Activated CD8-positive, alpha-beta T cell treated with anti-CD3 and anti-CD28 coated beads for 36 hours (primary cell): ENCODE measurements at regions not wholly inside any gene's neighbourhood (a gene's known extent, or its start where the extent isn't known, plus 50 kb on each side); places are given as distances from the start of the nearest gene placed in this dataset.

Experiments
- ATAC-seq: fragments of 200-7000 bp; cut with Tn5 transposase; one replicate; pipeline ENCODE4 v1.10.0; 2021; ENCODE audit warnings: mild to moderate bottlenecking, moderate library complexity
- CTCF ChIA-PET: fragments of 350-600 bp; sonication (Branson Sonifier 250); formaldehyde crosslinking; loops from one replicate; lab custom pipeline; 2021; ENCODE audit warnings: antibody characterized with exemption; lab: Charles Lee
- POLR2A ChIA-PET: fragments of 350-600 bp; sonication (Branson Sonifier 250); formaldehyde crosslinking; loops from one replicate; lab custom pipeline; 2021; ENCODE audit warnings: antibody characterized with exemption; lab: Charles Lee
- DNase-seq: peaks from one replicate; pipeline ENCODE4 v3.0.0-alpha.2; 2020
- H3K27ac Mint-ChIP-seq: one replicate; pipeline ENCODE4 v1.8.0; 2021; ENCODE audit warnings: mild to moderate bottlenecking, mixed read lengths
- H3K27me3 Mint-ChIP-seq: one replicate; pipeline ENCODE4 v1.8.0; 2021; ENCODE audit warnings: mixed read lengths
- H3K36me3 Mint-ChIP-seq: one replicate; pipeline ENCODE4 v1.8.0; 2021; ENCODE audit warnings: low read depth, mixed read lengths
- H3K4me1 Mint-ChIP-seq: one replicate; pipeline ENCODE4 v1.8.0; 2021; ENCODE audit warnings: low read depth, mixed read lengths
- H3K4me3 Mint-ChIP-seq: one replicate; pipeline ENCODE4 v1.8.0; 2021; ENCODE audit warnings: mild to moderate bottlenecking, moderate library complexity, mixed read lengths
- H3K9me3 Mint-ChIP-seq: one replicate; pipeline ENCODE4 v1.8.0; 2021; ENCODE audit warnings: mixed read lengths
- intact Hi-C: fragments of 100-400 bp; cut with micrococcal nuclease; formaldehyde crosslinking; loops from one replicate; pipeline ENCODE4 v1.10.0; 2022
- TF ChIP-seq, protein P1 (sequence below): fragments of 200-600 bp; IDR thresholded peaks from one replicate; pipeline ENCODE4 v1.8.0; 2022; ENCODE audit warnings: antibody characterized with exemption, mild to moderate bottlenecking

DNA sequence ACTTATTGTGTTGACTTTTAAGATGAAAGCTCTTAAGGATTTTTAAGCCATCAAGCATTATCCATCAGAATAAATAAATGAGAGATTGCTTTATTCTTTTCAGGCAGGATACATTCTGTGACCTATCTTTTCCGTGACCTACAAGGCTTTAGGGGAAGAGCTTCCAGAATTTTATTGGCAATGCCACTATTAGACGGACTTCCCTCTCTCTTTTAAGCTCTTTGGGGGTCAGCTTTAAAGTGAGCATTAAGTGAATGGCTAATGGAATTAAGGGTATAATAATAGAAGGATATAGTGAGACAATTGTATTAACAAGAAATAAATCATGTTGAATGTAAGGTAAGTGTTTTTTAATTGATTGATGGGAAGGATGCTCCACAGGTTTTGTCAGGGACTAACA, 273.7 kb downstream of the GPAT3 start:
- TF ChIP-seq, protein P1, sequence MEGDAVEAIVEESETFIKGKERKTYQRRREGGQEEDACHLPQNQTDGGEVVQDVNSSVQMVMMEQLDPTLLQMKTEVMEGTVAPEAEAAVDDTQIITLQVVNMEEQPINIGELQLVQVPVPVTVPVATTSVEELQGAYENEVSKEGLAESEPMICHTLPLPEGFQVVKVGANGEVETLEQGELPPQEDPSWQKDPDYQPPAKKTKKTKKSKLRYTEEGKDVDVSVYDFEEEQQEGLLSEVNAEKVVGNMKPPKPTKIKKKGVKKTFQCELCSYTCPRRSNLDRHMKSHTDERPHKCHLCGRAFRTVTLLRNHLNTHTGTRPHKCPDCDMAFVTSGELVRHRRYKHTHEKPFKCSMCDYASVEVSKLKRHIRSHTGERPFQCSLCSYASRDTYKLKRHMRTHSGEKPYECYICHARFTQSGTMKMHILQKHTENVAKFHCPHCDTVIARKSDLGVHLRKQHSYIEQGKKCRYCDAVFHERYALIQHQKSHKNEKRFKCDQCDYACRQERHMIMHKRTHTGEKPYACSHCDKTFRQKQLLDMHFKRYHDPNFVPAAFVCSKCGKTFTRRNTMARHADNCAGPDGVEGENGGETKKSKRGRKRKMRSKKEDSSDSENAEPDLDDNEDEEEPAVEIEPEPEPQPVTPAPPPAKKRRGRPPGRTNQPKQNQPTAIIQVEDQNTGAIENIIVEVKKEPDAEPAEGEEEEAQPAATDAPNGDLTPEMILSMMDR: no peak
- peaks cover 2% of the 10 kb centered on the region for H3K9me3 Mint-ChIP-seq
- intact Hi-C loops: no loop called here
- ATAC-seq (no peak), DNase-seq (no peak)
- H3K4me1 Mint-ChIP-seq: no peaks in the 10 kb centered on the region
- H3K27me3 Mint-ChIP-seq: peaks cover 2% of the 10 kb centered on the region
- ChIA-PET POLR2A (no interaction called here), CTCF (no interaction called here)
- no peak overlapping the region for H3K4me3 Mint-ChIP-seq
- no peak overlapping the region for H3K27ac Mint-ChIP-seq
- no peaks in the 10 kb centered on the region for H3K36me3 Mint-ChIP-seq

DNA sequence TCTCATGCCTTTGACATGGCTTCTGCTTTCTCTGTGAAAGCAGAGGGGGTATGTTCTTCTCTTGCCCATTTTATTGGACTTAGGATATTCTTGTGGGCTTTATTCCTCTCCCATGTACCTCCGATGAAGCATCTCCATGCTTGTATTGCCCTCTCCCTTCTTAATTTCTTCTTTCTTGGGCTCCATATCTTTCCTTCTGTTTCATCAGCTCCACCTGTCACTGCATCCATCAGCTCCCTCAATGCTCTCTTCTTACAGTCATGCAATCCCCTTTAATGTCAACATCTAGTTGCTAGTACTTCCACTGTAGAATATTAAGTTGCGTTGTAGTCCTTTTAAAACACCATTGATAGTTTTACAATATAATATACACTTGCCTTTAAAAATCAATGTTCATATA, 257.6 kb downstream of the GPAT3 start:
- TF ChIP-seq, protein P1: no peak
- H3K36me3 Mint-ChIP-seq: no peaks in the 10 kb centered on the region
- H3K4me1 Mint-ChIP-seq: no peaks in the 10 kb centered on the region
- DNase-seq (no peak), ATAC-seq (no peak)
- H3K4me3 Mint-ChIP-seq: no peak overlapping the region
- H3K9me3 Mint-ChIP-seq: no peaks in the 10 kb centered on the region
- CTCF ChIA-PET: interaction anchor here (1.0 kb wide), 1 partner anchor 22 kb away, joined by 3 read pairs; no protein-coding TSS in a partner anchor
- peaks cover 2% of the 10 kb centered on the region for H3K27me3 Mint-ChIP-seq
- POLR2A ChIA-PET: no interaction called here
- intact Hi-C loops: no loop called here
- H3K27ac Mint-ChIP-seq: no peak overlapping the region

GRCh38 chr4:83785891-83786290, 250.0 kb downstream of the GPAT3 start:
- H3K27me3 Mint-ChIP-seq: no peaks in the 10 kb centered on the region
- TF ChIP-seq, protein P1: no peak
- ATAC-seq (no peak), DNase-seq (no peak)
- no peaks in the 10 kb centered on the region for H3K4me1 Mint-ChIP-seq
- no peaks in the 10 kb centered on the region for H3K36me3 Mint-ChIP-seq
- CTCF ChIA-PET: no interaction called here
- no peak overlapping the region for H3K27ac Mint-ChIP-seq
- H3K4me3 Mint-ChIP-seq: no peak overlapping the region
- no peaks in the 10 kb centered on the region for H3K9me3 Mint-ChIP-seq
- POLR2A ChIA-PET: no interaction called here
- intact Hi-C loops: no loop called here

DNA sequence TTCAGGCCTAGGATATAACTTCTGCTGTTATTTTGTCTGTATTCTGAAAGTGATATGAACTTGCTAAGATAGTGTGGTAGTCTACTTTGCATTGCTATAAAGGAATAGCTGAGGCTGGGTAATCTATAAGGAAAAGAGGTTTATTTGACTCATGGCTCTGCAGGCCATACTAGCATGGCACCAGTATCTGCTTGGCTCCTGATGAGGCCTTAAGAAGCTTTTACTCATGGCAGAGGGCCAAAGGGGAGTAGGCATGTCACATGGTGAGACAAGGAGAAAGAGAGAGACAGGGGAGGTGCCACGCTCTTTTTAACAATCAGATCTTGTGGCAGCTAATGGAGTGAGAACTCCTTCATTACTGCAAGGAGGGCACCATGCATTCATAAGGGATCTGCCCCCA, 247.3 kb downstream of the GPAT3 start:
- ChIA-PET CTCF (interaction anchor here (0.9 kb wide), 1 partner anchor 12 kb away, joined by 3 read pairs; no protein-coding TSS in a partner anchor), POLR2A (no interaction called here)
- H3K36me3 Mint-ChIP-seq: no peaks in the 10 kb centered on the region
- no peaks in the 10 kb centered on the region for H3K27me3 Mint-ChIP-seq
- no peak overlapping the region for H3K27ac Mint-ChIP-seq
- H3K4me3 Mint-ChIP-seq: no peak overlapping the region
- TF ChIP-seq, protein P1: no peak
- no peaks in the 10 kb centered on the region for H3K4me1 Mint-ChIP-seq
- intact Hi-C loops: no loop called here
- DNase-seq: no peak
- ATAC-seq: no peak
- H3K9me3 Mint-ChIP-seq: no peaks in the 10 kb centered on the region

DNA sequence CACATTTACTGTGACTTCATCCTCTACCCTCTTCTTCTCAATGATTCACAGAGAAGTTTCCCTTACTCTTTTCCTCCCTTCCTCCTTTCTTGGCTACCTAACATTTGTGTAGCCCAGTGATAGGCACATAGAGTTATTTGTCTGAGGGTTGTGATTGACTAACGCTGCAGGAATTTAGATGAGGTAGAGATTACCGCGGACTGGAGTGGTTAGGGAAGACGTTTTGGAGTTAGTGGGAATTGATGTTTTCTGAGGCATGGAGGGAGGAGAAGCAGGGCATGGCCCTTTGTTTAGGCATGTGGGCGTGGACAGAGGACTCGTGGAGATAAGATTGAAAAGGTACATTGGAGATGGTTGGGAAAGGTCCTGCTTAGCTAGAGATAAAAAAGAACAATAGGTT, 246.7 kb downstream of the GPAT3 start:
- ATAC-seq (no peak), DNase-seq (no peak)
- H3K36me3 Mint-ChIP-seq: no peaks in the 10 kb centered on the region
- POLR2A ChIA-PET: no interaction called here
- CTCF ChIA-PET: no interaction called here
- H3K9me3 Mint-ChIP-seq: no peaks in the 10 kb centered on the region
- intact Hi-C loops: no loop called here
- H3K4me3 Mint-ChIP-seq: no peak overlapping the region
- no peak overlapping the region for H3K27ac Mint-ChIP-seq
- TF ChIP-seq, protein P1: no peak
- no peaks in the 10 kb centered on the region for H3K4me1 Mint-ChIP-seq
- H3K27me3 Mint-ChIP-seq: no peaks in the 10 kb centered on the region
